DND-41 (cell line): ENCODE measurements at regions not wholly inside any gene's neighbourhood (a gene's known extent, or its start where the extent isn't known, plus 50 kb on each side); places are given as distances from the start of the nearest gene placed in this dataset.

Experiments used
- ATAC-seq: fragments of 200-7000 bp; cut with Tn5 transposase; 3 replicates; pipeline ENCODE4 v1.9.1; 2021; ENCODE audit warnings: low read depth; ENCODE audit not compliant: insufficient read depth
- DNase-seq: peaks from one replicate; pipeline ENCODE4 v3.0.0-alpha.2; 2020
- H2AFZ ChIP-seq: 2 replicates; pipeline ENCODE4 v1.6.0; 2012; ENCODE audit warnings: low read depth, low read length
- H3K27ac ChIP-seq: 2 replicates; pipeline ENCODE4 v1.5.1; 2012; ENCODE audit warnings: low read length, inconsistent platforms
- H3K27me3 ChIP-seq: fragments of 200-600 bp; sonication (generic); 2 replicates; pipeline ENCODE4 v1.6.0; 2012; ENCODE audit warnings: low read length, mild to moderate bottlenecking, inconsistent platforms; ENCODE audit not compliant: insufficient read depth, poor library complexity
- H3K36me3 ChIP-seq: 2 replicates; pipeline ENCODE4 v1.5.1; 2012; ENCODE audit warnings: low read length, inconsistent platforms; ENCODE audit not compliant: insufficient read depth
- H3K4me1 ChIP-seq: 2 replicates; pipeline ENCODE4 v1.5.1; 2012; ENCODE audit warnings: mild to moderate bottlenecking, low read length; ENCODE audit not compliant: insufficient read depth
- H3K4me2 ChIP-seq: 2 replicates; pipeline ENCODE4 v1.6.0; 2012; ENCODE audit warnings: mild to moderate bottlenecking, moderate library complexity, low read length, inconsistent platforms; ENCODE audit not compliant: insufficient read depth
- H3K4me3 ChIP-seq, 2 experiments: fragments of 200-600 bp in 1 of 2; shearing (Covaris generic) in 1 of 2; 2 replicates each; pipeline ENCODE4 v1.5.1; 2012 to 2016; ENCODE audit warnings: inconsistent platforms in 2 of 2, low read length in 2 of 2, mild to moderate bottlenecking in 2 of 2, low read depth in 1 of 2, moderate library complexity in 1 of 2
- H3K79me2 ChIP-seq: 2 replicates; pipeline ENCODE4 v1.6.0; 2012; ENCODE audit warnings: low read length, inconsistent platforms; ENCODE audit not compliant: insufficient read depth
- H3K9ac ChIP-seq: 2 replicates; pipeline ENCODE4 v1.6.0; 2012; ENCODE audit warnings: low read depth, mild to moderate bottlenecking, inconsistent platforms, low read length, moderate library complexity
- H3K9me3 ChIP-seq: 2 replicates; pipeline ENCODE4 v1.5.1; 2012; ENCODE audit warnings: low read length, moderate library complexity, mild to moderate bottlenecking, inconsistent platforms; ENCODE audit not compliant: insufficient read depth, severe bottlenecking
- H4K20me1 ChIP-seq: 2 replicates; pipeline ENCODE4 v1.6.0; 2012; ENCODE audit warnings: low read length; ENCODE audit not compliant: insufficient read depth
- CTCF ChIP-seq: IDR thresholded peaks from 2 replicates; pipeline ENCODE4 v1.5.1; 2012; ENCODE audit warnings: borderline replicate concordance, low read length, moderate library complexity, mild to moderate bottlenecking; ENCODE audit not compliant: poor library complexity, severe bottlenecking; ENCODE audit errors: extremely low read depth
- EZH2 ChIP-seq: IDR thresholded peaks from 3 replicates; pipeline ENCODE4 v1.6.1; 2012; ENCODE audit warnings: borderline replicate concordance, low read depth, mild to moderate bottlenecking, moderate library complexity, low read length, inconsistent platforms; ENCODE audit not compliant: severe bottlenecking

GRCh38 chr4:117203231-117203630 lies 117.9 kb upstream of the TRAM1L1 start:
- DNase-seq = no peak

GRCh38 chr4:117210551-117210950 lies 125.2 kb upstream of the TRAM1L1 start:
- H2AFZ ChIP-seq = no peak overlapping the region
- H3K4me2 ChIP-seq = no peak overlapping the region
- no peaks in the 10 kb centered on the region for H3K9me3 ChIP-seq
- TF ChIP-seq CTCF = no peak
- TF ChIP-seq EZH2 = no peak
- H3K27me3 ChIP-seq = no peaks in the 10 kb centered on the region
- no peaks in the 10 kb centered on the region for H3K79me2 ChIP-seq
- no peaks in the 10 kb centered on the region for H3K4me1 ChIP-seq
- H3K4me3 ChIP-seq = no peak overlapping the region
- no peak overlapping the region for H3K27ac ChIP-seq
- H4K20me1 ChIP-seq = no peaks in the 10 kb centered on the region
- no peaks in the 10 kb centered on the region for H3K36me3 ChIP-seq
- H3K9ac ChIP-seq = no peak overlapping the region
- no peak for ATAC-seq
- no peak for DNase-seq

More at GRCh38 chr4:117203231-117203630, 117.9 kb upstream of the TRAM1L1 start:
- no peaks in the 10 kb centered on the region for H3K4me1 ChIP-seq
- H3K27me3 ChIP-seq = no peaks in the 10 kb centered on the region
- no peaks in the 10 kb centered on the region for H3K36me3 ChIP-seq
- no peaks in the 10 kb centered on the region for H3K79me2 ChIP-seq
- no peak overlapping the region for H3K9ac ChIP-seq
- ATAC-seq = no peak
- H3K9me3 ChIP-seq = no peaks in the 10 kb centered on the region
- no peak overlapping the region for H3K4me3 ChIP-seq
- TF ChIP-seq EZH2 = no peak
- TF ChIP-seq CTCF = no peak
- H2AFZ ChIP-seq = no peak overlapping the region
- H3K27ac ChIP-seq = no peak overlapping the region
- H4K20me1 ChIP-seq = no peaks in the 10 kb centered on the region
- H3K4me2 ChIP-seq = no peak overlapping the region

GRCh38 chr4:117224256-117224655 lies 138.9 kb upstream of the TRAM1L1 start:
- H3K9me3 ChIP-seq = no peaks in the 10 kb centered on the region
- DNase-seq (no peak), ATAC-seq (no peak)
- TF ChIP-seq CTCF = no peak
- no peak for TF ChIP-seq EZH2
- no peak overlapping the region for H2AFZ ChIP-seq
- H3K4me1 ChIP-seq = no peaks in the 10 kb centered on the region
- H3K9ac ChIP-seq = no peak overlapping the region
- H3K4me3 ChIP-seq = no peak overlapping the region
- no peaks in the 10 kb centered on the region for H3K36me3 ChIP-seq
- H3K4me2 ChIP-seq = no peak overlapping the region
- no peak overlapping the region for H3K27ac ChIP-seq
- no peaks in the 10 kb centered on the region for H3K79me2 ChIP-seq
- H3K27me3 ChIP-seq = no peaks in the 10 kb centered on the region
- no peaks in the 10 kb centered on the region for H4K20me1 ChIP-seq

GRCh38 chr4:117225471-117225870 lies 140.1 kb upstream of the TRAM1L1 start:
- no peak overlapping the region for H3K4me2 ChIP-seq
- TF ChIP-seq CTCF (no peak), EZH2 (no peak)
- DNase-seq = no peak
- H3K27ac ChIP-seq = no peak overlapping the region
- no peaks in the 10 kb centered on the region for H3K79me2 ChIP-seq
- H3K27me3 ChIP-seq = no peaks in the 10 kb centered on the region
- no peaks in the 10 kb centered on the region for H3K9me3 ChIP-seq
- H4K20me1 ChIP-seq = no peaks in the 10 kb centered on the region
- no peak for ATAC-seq
- H3K9ac ChIP-seq = no peak overlapping the region
- H3K4me1 ChIP-seq = no peaks in the 10 kb centered on the region
- H3K36me3 ChIP-seq = no peaks in the 10 kb centered on the region
- no peak overlapping the region for H2AFZ ChIP-seq
- H3K4me3 ChIP-seq = no peak overlapping the region
